ENCODE measurements at regions not wholly inside any gene's neighbourhood (a gene's known extent, or its start where the extent isn't known, plus 50 kb on each side); places are given as distances from the start of the nearest gene placed in this dataset.

- TF ChIP-seq CTCF (conservative IDR thresholded peaks at IDR 0.05 in 1 of 2, IDR thresholded peaks at IDR 0.05 in 1 of 2; ENCODE audit: extremely low read depth in 1 of 2, insufficient read depth in 1 of 2, low read depth in 1 of 2, low read length in 2 of 2) (no peak), EZH2 (IDR thresholded peaks at IDR 0.05; ENCODE audit: borderline replicate concordance, low read length) (no peak)
Observed at GRCh38 chr5:5904113-5904512, 474.2 kb downstream of the MED10 start.

Data from mammary epithelial cell (primary cell).